ENCODE measurements at regions not wholly inside any gene's neighbourhood (a gene's known extent, or its start where the extent isn't known, plus 50 kb on each side); places are given as distances from the start of the nearest gene placed in this dataset.
A peak's percentile ranks its signal among the peaks of the same experiment; 100 is the strongest.

DNA sequence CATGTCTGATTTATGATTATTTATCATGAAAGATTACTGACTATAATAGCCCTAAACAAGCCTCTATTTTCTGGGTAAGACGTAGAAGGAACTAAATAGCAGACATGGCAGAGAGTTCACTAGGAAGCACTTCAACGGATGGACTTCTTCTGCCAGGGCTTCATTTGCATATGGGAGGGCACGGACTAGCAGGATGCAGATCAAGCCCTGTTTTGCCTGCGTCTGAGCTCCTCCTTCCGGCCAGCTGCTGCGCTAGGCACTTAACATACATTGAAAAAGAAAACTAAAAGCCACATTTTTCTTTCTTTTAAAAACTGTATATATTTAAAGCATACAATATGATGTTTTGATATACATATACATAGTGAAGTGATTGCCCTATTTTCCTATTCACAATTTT lies 340.0 kb upstream of the MEX3C start (continued):
- TF ChIP-seq, protein P1, sequence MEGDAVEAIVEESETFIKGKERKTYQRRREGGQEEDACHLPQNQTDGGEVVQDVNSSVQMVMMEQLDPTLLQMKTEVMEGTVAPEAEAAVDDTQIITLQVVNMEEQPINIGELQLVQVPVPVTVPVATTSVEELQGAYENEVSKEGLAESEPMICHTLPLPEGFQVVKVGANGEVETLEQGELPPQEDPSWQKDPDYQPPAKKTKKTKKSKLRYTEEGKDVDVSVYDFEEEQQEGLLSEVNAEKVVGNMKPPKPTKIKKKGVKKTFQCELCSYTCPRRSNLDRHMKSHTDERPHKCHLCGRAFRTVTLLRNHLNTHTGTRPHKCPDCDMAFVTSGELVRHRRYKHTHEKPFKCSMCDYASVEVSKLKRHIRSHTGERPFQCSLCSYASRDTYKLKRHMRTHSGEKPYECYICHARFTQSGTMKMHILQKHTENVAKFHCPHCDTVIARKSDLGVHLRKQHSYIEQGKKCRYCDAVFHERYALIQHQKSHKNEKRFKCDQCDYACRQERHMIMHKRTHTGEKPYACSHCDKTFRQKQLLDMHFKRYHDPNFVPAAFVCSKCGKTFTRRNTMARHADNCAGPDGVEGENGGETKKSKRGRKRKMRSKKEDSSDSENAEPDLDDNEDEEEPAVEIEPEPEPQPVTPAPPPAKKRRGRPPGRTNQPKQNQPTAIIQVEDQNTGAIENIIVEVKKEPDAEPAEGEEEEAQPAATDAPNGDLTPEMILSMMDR (IDR thresholded peaks at IDR 0.05; ENCODE audit: control extremely low read depth in 1 of 3, insufficient read depth in 1 of 3, low read depth in 1 of 3, low read length in 3 of 3), result peak; percentile 53 to 60 (median 55)
- TF ChIP-seq RXRA (IDR thresholded peaks at IDR 0.05; ENCODE audit: insufficient read depth, low read depth, low read length), result no peak
- TF ChIP-seq TAF7 (optimal IDR thresholded peaks at IDR 0.05; ENCODE audit: borderline replicate concordance, low read depth, low read length), result no peak
- no peak for TF ChIP-seq TEAD4 (IDR thresholded peaks at IDR 0.05; ENCODE audit: low read depth, low read length)
